ENCODE measurements at regions not wholly inside any gene's neighbourhood (a gene's known extent, or its start where the extent isn't known, plus 50 kb on each side); places are given as distances from the start of the nearest gene placed in this dataset.

GRCh38 chr1:170354690-170355089, 177.3 kb upstream of the GORAB start (continued):
- TF ChIP-seq CTCF (conservative IDR thresholded peaks at IDR 0.05; ENCODE audit: low read depth in 2 of 2) (no peak), NANOG (IDR thresholded peaks at IDR 0.05; ENCODE audit: borderline replicate concordance) (no peak), STAT1 (IDR thresholded peaks at IDR 0.05; ENCODE audit: unreplicated experiment) (no peak)

GRCh38 chr1:170355267-170355801, 176.6 kb upstream of the GORAB start:
- H3K9me2 ChIP-seq (ENCODE audit: insufficient read depth): peaks cover 4% of the 10 kb centered on the region; the same call in 1 of the 2 replicates
- no peaks in the 10 kb centered on the region for H3K27me3 ChIP-seq (ENCODE audit: insufficient read depth)
- H3K27me3 Mint-ChIP-seq (ENCODE audit: insufficient read depth, low read depth, poor library complexity): no peaks in the 10 kb centered on the region
- no peak overlapping the region for H3K4me3 Mint-ChIP-seq
- H3K4me2 ChIP-seq: no peak overlapping the region
- no peaks in the 10 kb centered on the region for H3K4me1 Mint-ChIP-seq
- ATAC-seq: no peak
- no peaks in the 10 kb centered on the region for H4K20me1 ChIP-seq (replicated peaks; ENCODE audit: insufficient read depth)
- no peak overlapping the region for H3K27ac ChIP-seq (ENCODE audit: low read depth)
- H3K79me2 ChIP-seq (replicated peaks; ENCODE audit: insufficient read depth): no peaks in the 10 kb centered on the region
- no peak overlapping the region for H2AFZ ChIP-seq
- no peaks in the 10 kb centered on the region for H3K9me3 Mint-ChIP-seq
- no peak overlapping the region for H3K4me3 ChIP-seq
- no peaks in the 10 kb centered on the region for H3F3A ChIP-seq (replicated peaks; ENCODE audit: low read depth)
- DNase-seq (ENCODE audit: low spot score): no peak
- no peak overlapping the region for H3K27ac Mint-ChIP-seq
- H3K36me3 ChIP-seq (ENCODE audit: insufficient read depth): no peaks in the 10 kb centered on the region
- H3K4me1 ChIP-seq (ENCODE audit: insufficient read depth): no peaks in the 10 kb centered on the region
- H3K36me3 Mint-ChIP-seq (ENCODE audit: low read depth): no peaks in the 10 kb centered on the region
- TF ChIP-seq REST (IDR thresholded peaks at IDR 0.05; ENCODE audit: unreplicated experiment): no peak
- no peak for TF ChIP-seq ZNF462 (CRISPR knock-in tag; IDR thresholded peaks at IDR 0.05)
- no peak for TF ChIP-seq CREB1 (CRISPR knock-in tag; IDR thresholded peaks at IDR 0.05; ENCODE audit: low read depth)
- TF ChIP-seq ZNF331 (CRISPR knock-in tag; IDR thresholded peaks at IDR 0.05; ENCODE audit: low read depth): no peak
- no peak for TF ChIP-seq NANOG (IDR thresholded peaks at IDR 0.05; ENCODE audit: borderline replicate concordance)
- TF ChIP-seq STAT1 (IDR thresholded peaks at IDR 0.05; ENCODE audit: unreplicated experiment): no peak
- TF ChIP-seq ETS1 (IDR thresholded peaks at IDR 0.05): no peak
- TF ChIP-seq JUNB (IDR thresholded peaks at IDR 0.05; ENCODE audit: unreplicated experiment): no peak
- no peak for TF ChIP-seq EZH2 (IDR thresholded peaks at IDR 0.05; ENCODE audit: low read depth, unreplicated experiment)
- TF ChIP-seq POLR2AphosphoS5 (IDR thresholded peaks at IDR 0.05; ENCODE audit: low read depth): no peak
- TF ChIP-seq EZH2phosphoT487 (IDR thresholded peaks at IDR 0.05; ENCODE audit: unreplicated experiment): no peak
- no peak for TF ChIP-seq ZNF114 (CRISPR knock-in tag; IDR thresholded peaks at IDR 0.05)
